SU-DHL-6 (cell line): ENCODE measurements at regions not wholly inside any gene's neighbourhood (a gene's known extent, or its start where the extent isn't known, plus 50 kb on each side); places are given as distances from the start of the nearest gene placed in this dataset.

ENCODE experiments used
- H2AFZ ChIP-seq: fragments of 200-600 bp; sonication (generic); 2 replicates; pipeline ENCODE4 v1.6.1; 2014; ENCODE audit warnings: low read depth, mild to moderate bottlenecking, moderate library complexity, mixed read lengths, antibody characterized with exemption, low read length; ENCODE audit not compliant: severe bottlenecking
- H3F3A ChIP-seq: fragments of 200-600 bp; shearing (Covaris generic); 2 replicates; pipeline ENCODE4 v1.6.0; 2016; ENCODE audit warnings: antibody characterized with exemption, mild to moderate bottlenecking; ENCODE audit not compliant: insufficient read depth
- H3K27ac ChIP-seq: fragments of 200-600 bp; sonication (generic); 2 replicates; pipeline ENCODE4 v1.5.1; 2016; ENCODE audit warnings: low read depth, mild to moderate bottlenecking, low read length, moderate library complexity, mixed read lengths
- H3K27me3 ChIP-seq: fragments of 200-600 bp; sonication (generic), shearing (Covaris generic); 2 replicates; pipeline ENCODE4 v1.6.0; 2014; ENCODE audit warnings: mild to moderate bottlenecking, low read length
- H3K36me3 ChIP-seq: fragments of 200-600 bp; sonication (generic); 2 replicates; pipeline ENCODE4 v1.6.1; 2014; ENCODE audit warnings: mild to moderate bottlenecking, low read length, mixed read lengths
- H3K4me2 ChIP-seq: fragments of 300-600, 200-600 bp; shearing (Covaris generic), sonication (generic); 2 replicates; pipeline ENCODE4 v1.6.0; 2014; ENCODE audit warnings: low read length, low read depth, mild to moderate bottlenecking; ENCODE audit not compliant: poor library complexity, severe bottlenecking
- H3K4me3 ChIP-seq: fragments of 200-600 bp; sonication (generic); 2 replicates; pipeline ENCODE4 v1.5.1; 2014; ENCODE audit warnings: antibody characterized with exemption, low read length, mild to moderate bottlenecking, mixed read lengths; ENCODE audit not compliant: insufficient read depth, poor library complexity, severe bottlenecking
- H3K79me2 ChIP-seq: fragments of 200-600 bp; sonication (generic); 2 replicates; pipeline ENCODE4 v1.6.1; 2014; ENCODE audit warnings: mild to moderate bottlenecking, low read length, moderate library complexity; ENCODE audit not compliant: insufficient read depth
- H3K9ac ChIP-seq: fragments of 200-600 bp; sonication (generic); 2 replicates; pipeline ENCODE4 v1.7.0; 2014; ENCODE audit warnings: mild to moderate bottlenecking, low read length
- H3K9me2 ChIP-seq: fragments of 200-600 bp; sonication (generic); replicated peaks from 2 replicates; pipeline ENCODE4 v1.6.1; 2014; ENCODE audit warnings: low read length; ENCODE audit not compliant: insufficient read depth
- H3K9me3 ChIP-seq: fragments of 200-600 bp; sonication (generic); 2 replicates; pipeline ENCODE4 v1.6.1; 2014; ENCODE audit warnings: low read length, mixed read lengths; ENCODE audit not compliant: insufficient read depth
- H4K20me1 ChIP-seq: fragments of 200-600 bp; sonication (generic); 2 replicates; pipeline ENCODE4 v1.6.1; 2014; ENCODE audit warnings: low read depth, mild to moderate bottlenecking, antibody characterized with exemption, low read length, moderate library complexity, mixed read lengths
- CTCF ChIP-seq: fragments of 200-600 bp; sonication (generic); IDR thresholded peaks from one replicate; pipeline ENCODE4 v1.5.1; 2017; ENCODE audit warnings: antibody characterized with exemption, mild to moderate bottlenecking, low read length, moderate library complexity; ENCODE audit not compliant: insufficient read depth, poor library complexity, severe bottlenecking
- EZH2phosphoT487 ChIP-seq: fragments of 200-600 bp; sonication (generic), shearing (Covaris generic); conservative IDR thresholded peaks from 2 replicates; pipeline ENCODE4 v1.6.1; 2018; ENCODE audit warnings: mild to moderate bottlenecking, antibody characterized with exemption, low read length, moderate library complexity, mixed read lengths

DNA sequence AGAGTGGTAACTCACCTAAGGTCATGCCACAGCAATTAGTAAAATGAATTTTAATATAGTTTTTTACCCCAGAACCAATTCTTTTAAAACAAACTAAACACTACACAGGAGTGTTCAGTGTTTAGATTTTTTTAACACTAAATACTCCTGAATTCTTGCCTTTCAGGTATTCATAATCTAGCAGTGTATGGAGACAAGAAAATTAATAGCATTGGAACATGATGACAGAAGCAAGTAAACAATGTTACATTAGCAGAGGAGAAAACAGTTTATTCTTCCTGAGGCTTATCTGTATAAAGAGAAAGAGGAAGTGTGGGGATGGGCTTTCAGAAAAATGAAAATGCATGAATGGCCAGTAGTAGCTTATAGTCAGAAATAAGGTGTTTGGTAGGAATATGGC, 222.1 kb upstream of the FAT3 start:
- Histone ChIP-seq H3K4me2 (no peak overlapping the region), H3K9me2 (no peaks in the 10 kb centered on the region)

GRCh38 chr11:91998481-91998880, 226.1 kb upstream of the FAT3 start:
- Histone ChIP-seq H3K9me3 (no peaks in the 10 kb centered on the region), H3K27me3 (no peaks in the 10 kb centered on the region), H3K4me2 (no peak overlapping the region), H3K36me3 (no peaks in the 10 kb centered on the region), H3F3A (no peaks in the 10 kb centered on the region), H2AFZ (no peak overlapping the region), H3K27ac (no peak overlapping the region), H3K9me2 (no peaks in the 10 kb centered on the region), H3K9ac (no peak overlapping the region), H4K20me1 (no peaks in the 10 kb centered on the region), H3K79me2 (no peaks in the 10 kb centered on the region), H3K4me3 (no peak overlapping the region)
- TF ChIP-seq CTCF (no peak), EZH2phosphoT487 (no peak)

More for the DNA sequence above, 222.1 kb upstream of the FAT3 start:
- H4K20me1 ChIP-seq = no peaks in the 10 kb centered on the region
- H2AFZ ChIP-seq = no peak overlapping the region
- no peaks in the 10 kb centered on the region for H3K79me2 ChIP-seq
- no peaks in the 10 kb centered on the region for H3K27me3 ChIP-seq
- H3F3A ChIP-seq = no peaks in the 10 kb centered on the region
- H3K9me3 ChIP-seq = no peaks in the 10 kb centered on the region
- H3K4me3 ChIP-seq = no peak overlapping the region
- no peak overlapping the region for H3K9ac ChIP-seq
- no peaks in the 10 kb centered on the region for H3K36me3 ChIP-seq
- TF ChIP-seq CTCF (no peak), EZH2phosphoT487 (no peak)
- no peak overlapping the region for H3K27ac ChIP-seq

DNA sequence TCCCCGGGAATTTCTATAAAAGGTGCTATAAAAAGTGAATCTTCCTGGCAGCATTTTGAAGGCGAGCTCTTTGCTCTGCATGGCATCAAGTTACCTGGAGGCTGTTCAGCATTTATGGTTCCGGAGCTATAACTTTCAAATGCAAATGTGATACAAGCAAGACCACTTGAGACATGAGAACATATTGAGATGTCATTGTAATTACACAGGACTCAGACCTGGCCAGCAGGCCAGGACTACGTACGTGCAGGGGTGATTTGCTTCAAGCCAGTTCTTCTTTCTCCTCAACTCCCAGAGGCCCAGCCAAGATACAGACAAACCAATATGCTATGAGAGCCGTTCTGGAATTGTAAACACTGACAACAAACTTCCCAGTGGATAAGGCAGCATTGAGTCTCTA, 227.4 kb upstream of the FAT3 start:
- no peak overlapping the region for H3K4me3 ChIP-seq
- no peak overlapping the region for H3K9ac ChIP-seq
- H3K36me3 ChIP-seq = no peaks in the 10 kb centered on the region
- no peaks in the 10 kb centered on the region for H3F3A ChIP-seq
- H3K4me2 ChIP-seq = no peak overlapping the region
- H3K9me3 ChIP-seq = no peaks in the 10 kb centered on the region
- H3K79me2 ChIP-seq = no peaks in the 10 kb centered on the region
- H3K27me3 ChIP-seq = no peaks in the 10 kb centered on the region
- H3K27ac ChIP-seq = no peak overlapping the region
- no peak for TF ChIP-seq EZH2phosphoT487
- no peak for TF ChIP-seq CTCF
- no peaks in the 10 kb centered on the region for H3K9me2 ChIP-seq
- no peaks in the 10 kb centered on the region for H4K20me1 ChIP-seq
- H2AFZ ChIP-seq = no peak overlapping the region
